Upper lobe of left lung (tissue), 4 donors: ENCODE measurements at regions not wholly inside any gene's neighbourhood (a gene's known extent, or its start where the extent isn't known, plus 50 kb on each side); places are given as distances from the start of the nearest gene placed in this dataset.

Experiments
- POLR2A ChIP-seq, 4 donors: fragments of 450-650 bp; IDR thresholded peaks; one replicate each; pipeline ENCODE4 v1.5.1; 2016 to 2017; ENCODE audit warnings: antibody characterized with exemption in 4 of 4, mild to moderate bottlenecking in 2 of 4
- POLR2AphosphoS5 ChIP-seq, 2 donors: sonication (generic); formaldehyde crosslinking; IDR thresholded peaks; one replicate each; pipeline ENCODE4 v1.5.1; 2017; ENCODE audit warnings: antibody characterized with exemption in 2 of 2

DNA sequence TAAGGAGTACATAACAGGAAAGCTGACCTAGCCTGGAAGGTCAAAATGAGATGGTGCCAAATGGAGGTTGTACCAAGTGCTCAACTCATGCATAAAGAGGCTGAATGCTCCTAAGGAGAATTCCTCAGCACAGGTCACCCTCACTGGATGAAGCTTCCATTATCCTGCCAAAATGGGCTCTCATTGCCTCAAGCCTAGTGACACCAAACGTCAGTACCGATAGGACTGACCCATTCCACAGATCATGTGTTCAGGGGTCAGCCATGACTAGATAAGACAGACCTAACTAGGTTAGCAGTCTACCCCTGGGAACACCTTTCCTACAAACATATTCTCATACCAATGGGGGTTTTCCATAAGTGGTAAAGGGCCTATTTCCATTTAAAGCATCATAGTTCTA, 160.7 kb downstream of the MEX3B start:
- no peak for TF ChIP-seq POLR2AphosphoS5 (IDR thresholded peaks at IDR 0.05)
- no peak for TF ChIP-seq POLR2A (IDR thresholded peaks at IDR 0.05)
